ENCODE measurements at regions not wholly inside any gene's neighbourhood (a gene's known extent, or its start where the extent isn't known, plus 50 kb on each side); places are given as distances from the start of the nearest gene placed in this dataset.

GRCh38 chr3:72397586-72397985 is 450.7 kb downstream of the SHQ1 start:
- H3K4me3 ChIP-seq (ENCODE audit: low read depth in 1 of 2, low read length in 2 of 2): no peak overlapping the region
- no peak overlapping the region for H3K9ac ChIP-seq (ENCODE audit: low read length)
- H3K4me1 ChIP-seq (ENCODE audit: insufficient read depth, low read length): peaks cover 14% of the 10 kb centered on the region

GRCh38 chr3:72396899-72397298 is 451.3 kb downstream of the SHQ1 start:
- Histone ChIP-seq H3K27me3 (ENCODE audit: control insufficient read depth in 1 of 2, insufficient read depth in 2 of 2, low read length in 2 of 2) (no peaks in the 10 kb centered on the region), H3K27ac (ENCODE audit: low read depth, low read length) (no peak overlapping the region), H3K36me3 (ENCODE audit: insufficient read depth, low read length) (no peaks in the 10 kb centered on the region), H3K4me3 (ENCODE audit: low read depth in 1 of 2, low read length in 2 of 2) (no peak overlapping the region), H3K9me3 (ENCODE audit: low read length) (no peaks in the 10 kb centered on the region), H3K9ac (ENCODE audit: low read length) (no peak overlapping the region), H3K4me1 (ENCODE audit: insufficient read depth, low read length) (peaks cover 20% of the 10 kb centered on the region)

More at GRCh38 chr3:72397586-72397985, 450.7 kb downstream of the SHQ1 start:
- H3K27me3 ChIP-seq (ENCODE audit: control insufficient read depth in 1 of 2, insufficient read depth in 2 of 2, low read length in 2 of 2): no peaks in the 10 kb centered on the region
- H3K9me3 ChIP-seq (ENCODE audit: low read length): no peaks in the 10 kb centered on the region
- H3K27ac ChIP-seq (ENCODE audit: low read depth, low read length): no peak overlapping the region
- H3K36me3 ChIP-seq (ENCODE audit: insufficient read depth, low read length): no peaks in the 10 kb centered on the region

- Histone ChIP-seq H3K36me3 (ENCODE audit: insufficient read depth, low read length) (no peaks in the 10 kb centered on the region), H3K27me3 (ENCODE audit: control insufficient read depth in 1 of 2, insufficient read depth in 2 of 2, low read length in 2 of 2) (no peaks in the 10 kb centered on the region), H3K4me1 (ENCODE audit: insufficient read depth, low read length) (peaks cover 21% of the 10 kb centered on the region), H3K4me3 (ENCODE audit: low read depth in 1 of 2, low read length in 2 of 2) (no peak overlapping the region), H3K9ac (ENCODE audit: low read length) (no peak overlapping the region), H3K9me3 (ENCODE audit: low read length) (no peaks in the 10 kb centered on the region), H3K27ac (ENCODE audit: low read depth, low read length) (no peak overlapping the region)
Observed at GRCh38 chr3:72395776-72396311, 452.4 kb downstream of the SHQ1 start.

- Histone ChIP-seq H3K27ac (ENCODE audit: low read depth, low read length) (no peak overlapping the region), H3K36me3 (ENCODE audit: insufficient read depth, low read length) (no peaks in the 10 kb centered on the region), H3K9me3 (ENCODE audit: low read length) (no peaks in the 10 kb centered on the region), H3K27me3 (ENCODE audit: control insufficient read depth in 1 of 2, insufficient read depth in 2 of 2, low read length in 2 of 2) (no peaks in the 10 kb centered on the region), H3K4me3 (ENCODE audit: low read depth in 1 of 2, low read length in 2 of 2) (no peak overlapping the region), H3K9ac (ENCODE audit: low read length) (no peak overlapping the region), H3K4me1 (ENCODE audit: insufficient read depth, low read length) (peaks cover 21% of the 10 kb centered on the region)
Observed at GRCh38 chr3:72393455-72393854, 454.8 kb downstream of the SHQ1 start.

- Histone ChIP-seq H3K4me1 (ENCODE audit: insufficient read depth, low read length) (peaks cover 23% of the 10 kb centered on the region), H3K27me3 (ENCODE audit: control insufficient read depth in 1 of 2, insufficient read depth in 2 of 2, low read length in 2 of 2) (no peaks in the 10 kb centered on the region), H3K9ac (ENCODE audit: low read length) (no peak overlapping the region), H3K9me3 (ENCODE audit: low read length) (no peaks in the 10 kb centered on the region), H3K4me3 (ENCODE audit: low read depth in 1 of 2, low read length in 2 of 2) (no peak overlapping the region), H3K36me3 (ENCODE audit: insufficient read depth, low read length) (no peaks in the 10 kb centered on the region), H3K27ac (ENCODE audit: low read depth, low read length) (no peak overlapping the region)
Observed at GRCh38 chr3:72391659-72392058, 456.6 kb downstream of the SHQ1 start.

- H3K9me3 ChIP-seq (ENCODE audit: low read length): no peaks in the 10 kb centered on the region
Observed at GRCh38 chr3:72390841-72391240, 457.4 kb downstream of the SHQ1 start.

GRCh38 chr3:72388644-72389043 is 459.6 kb downstream of the SHQ1 start:
- H3K4me1 ChIP-seq (ENCODE audit: insufficient read depth, low read length): peaks cover 34% of the 10 kb centered on the region
- H3K36me3 ChIP-seq (ENCODE audit: insufficient read depth, low read length): no peaks in the 10 kb centered on the region
- H3K9ac ChIP-seq (ENCODE audit: low read length): no peak overlapping the region
- H3K27me3 ChIP-seq (ENCODE audit: control insufficient read depth in 1 of 2, insufficient read depth in 2 of 2, low read length in 2 of 2): no peaks in the 10 kb centered on the region
- no peak overlapping the region for H3K4me3 ChIP-seq (ENCODE audit: low read depth in 1 of 2, low read length in 2 of 2)
- no peak overlapping the region for H3K27ac ChIP-seq (ENCODE audit: low read depth, low read length)
- no peaks in the 10 kb centered on the region for H3K9me3 ChIP-seq (ENCODE audit: low read length)

More at GRCh38 chr3:72390841-72391240, 457.4 kb downstream of the SHQ1 start:
- H3K4me1 ChIP-seq (ENCODE audit: insufficient read depth, low read length): peaks cover 20% of the 10 kb centered on the region
- no peak overlapping the region for H3K9ac ChIP-seq (ENCODE audit: low read length)
- no peak overlapping the region for H3K4me3 ChIP-seq (ENCODE audit: low read depth in 1 of 2, low read length in 2 of 2)
- no peak overlapping the region for H3K27ac ChIP-seq (ENCODE audit: low read depth, low read length)
- no peaks in the 10 kb centered on the region for H3K27me3 ChIP-seq (ENCODE audit: control insufficient read depth in 1 of 2, insufficient read depth in 2 of 2, low read length in 2 of 2)
- no peaks in the 10 kb centered on the region for H3K36me3 ChIP-seq (ENCODE audit: insufficient read depth, low read length)

- H3K27ac ChIP-seq (ENCODE audit: low read depth, low read length): no peak overlapping the region
- no peaks in the 10 kb centered on the region for H3K27me3 ChIP-seq (ENCODE audit: control insufficient read depth in 1 of 2, insufficient read depth in 2 of 2, low read length in 2 of 2)
- H3K9me3 ChIP-seq (ENCODE audit: low read length): no peaks in the 10 kb centered on the region
- H3K4me1 ChIP-seq (ENCODE audit: insufficient read depth, low read length): peaks cover 39% of the 10 kb centered on the region
- no peaks in the 10 kb centered on the region for H3K36me3 ChIP-seq (ENCODE audit: insufficient read depth, low read length)
- no peak overlapping the region for H3K4me3 ChIP-seq (ENCODE audit: low read depth in 1 of 2, low read length in 2 of 2)
- no peak overlapping the region for H3K9ac ChIP-seq (ENCODE audit: low read length)
Observed at GRCh38 chr3:72388117-72388516, 460.1 kb downstream of the SHQ1 start.

- Histone ChIP-seq H3K9ac (ENCODE audit: low read length) (no peak overlapping the region), H3K9me3 (ENCODE audit: low read length) (no peaks in the 10 kb centered on the region), H3K27me3 (ENCODE audit: control insufficient read depth in 1 of 2, insufficient read depth in 2 of 2, low read length in 2 of 2) (no peaks in the 10 kb centered on the region), H3K27ac (ENCODE audit: low read depth, low read length) (no peak overlapping the region), H3K4me3 (ENCODE audit: low read depth in 1 of 2, low read length in 2 of 2) (no peak overlapping the region), H3K36me3 (ENCODE audit: insufficient read depth, low read length) (no peaks in the 10 kb centered on the region), H3K4me1 (ENCODE audit: insufficient read depth, low read length) (peaks cover 47% of the 10 kb centered on the region)
Observed at GRCh38 chr3:72386327-72387000, 461.8 kb downstream of the SHQ1 start.

- H3K4me3 ChIP-seq (ENCODE audit: low read depth in 1 of 2, low read length in 2 of 2): no peak overlapping the region
- no peaks in the 10 kb centered on the region for H3K9me3 ChIP-seq (ENCODE audit: low read length)
- no peak overlapping the region for H3K27ac ChIP-seq (ENCODE audit: low read depth, low read length)
- no peak overlapping the region for H3K9ac ChIP-seq (ENCODE audit: low read length)
- H3K4me1 ChIP-seq (ENCODE audit: insufficient read depth, low read length): peaks cover 54% of the 10 kb centered on the region
- no peaks in the 10 kb centered on the region for H3K36me3 ChIP-seq (ENCODE audit: insufficient read depth, low read length)
- no peaks in the 10 kb centered on the region for H3K27me3 ChIP-seq (ENCODE audit: control insufficient read depth in 1 of 2, insufficient read depth in 2 of 2, low read length in 2 of 2)
Observed at GRCh38 chr3:72385167-72385566, 463.1 kb downstream of the SHQ1 start.

GRCh38 chr3:72384602-72385001 is 463.6 kb downstream of the SHQ1 start:
- no peaks in the 10 kb centered on the region for H3K9me3 ChIP-seq (ENCODE audit: low read length)
- peaks cover 55% of the 10 kb centered on the region for H3K4me1 ChIP-seq (ENCODE audit: insufficient read depth, low read length)
- no peak overlapping the region for H3K27ac ChIP-seq (ENCODE audit: low read depth, low read length)

GRCh38 chr3:72383883-72384282 is 464.4 kb downstream of the SHQ1 start:
- Histone ChIP-seq H3K36me3 (ENCODE audit: insufficient read depth, low read length) (peaks cover under 1% of the 10 kb centered on the region), H3K27me3 (ENCODE audit: control insufficient read depth in 1 of 2, insufficient read depth in 2 of 2, low read length in 2 of 2) (no peaks in the 10 kb centered on the region), H3K27ac (ENCODE audit: low read depth, low read length) (no peak overlapping the region), H3K9ac (ENCODE audit: low read length) (no peak overlapping the region), H3K9me3 (ENCODE audit: low read length) (no peaks in the 10 kb centered on the region), H3K4me1 (ENCODE audit: insufficient read depth, low read length) (peaks cover 52% of the 10 kb centered on the region), H3K4me3 (ENCODE audit: low read depth in 1 of 2, low read length in 2 of 2) (no peak overlapping the region)

More at GRCh38 chr3:72384602-72385001, 463.6 kb downstream of the SHQ1 start:
- Histone ChIP-seq H3K9ac (ENCODE audit: low read length) (no peak overlapping the region), H3K36me3 (ENCODE audit: insufficient read depth, low read length) (no peaks in the 10 kb centered on the region), H3K4me3 (ENCODE audit: low read depth in 1 of 2, low read length in 2 of 2) (no peak overlapping the region), H3K27me3 (ENCODE audit: control insufficient read depth in 1 of 2, insufficient read depth in 2 of 2, low read length in 2 of 2) (no peaks in the 10 kb centered on the region)

Data from muscle layer of colon (tissue), 2 donors.